ENCODE measurements at regions not wholly inside any gene's neighbourhood (a gene's known extent, or its start where the extent isn't known, plus 50 kb on each side); places are given as distances from the start of the nearest gene placed in this dataset.
A peak's percentile ranks its signal among the peaks of the same experiment; 100 is the strongest.
"Not testable (repeated sequence)": the region's sequence is repeated elsewhere in the genome, so short reads cannot be mapped to it uniquely, and the experiment has no call there.

DNA sequence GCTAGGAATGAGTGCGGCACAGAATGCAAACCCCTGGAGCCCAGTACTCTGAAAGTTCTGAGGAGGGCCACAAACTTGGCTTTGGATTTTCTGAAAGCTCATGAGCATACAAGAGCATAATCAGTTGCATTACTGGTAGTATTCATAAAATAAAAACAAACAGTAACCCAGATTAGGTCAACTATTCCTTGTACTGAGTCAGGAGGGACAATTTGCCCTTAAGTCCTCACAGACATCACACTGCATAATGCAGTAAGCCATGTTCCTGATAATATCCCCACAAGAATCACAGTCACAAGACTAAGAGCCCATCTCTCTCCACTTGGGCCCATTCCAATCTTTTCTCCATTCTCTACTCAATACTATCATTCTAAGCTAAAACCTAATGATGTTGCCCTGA, 126.9 kb upstream of the NEIL3 start:
- no peak for DNase-seq (ENCODE audit: low read depth)
- TF ChIP-seq, protein P1, sequence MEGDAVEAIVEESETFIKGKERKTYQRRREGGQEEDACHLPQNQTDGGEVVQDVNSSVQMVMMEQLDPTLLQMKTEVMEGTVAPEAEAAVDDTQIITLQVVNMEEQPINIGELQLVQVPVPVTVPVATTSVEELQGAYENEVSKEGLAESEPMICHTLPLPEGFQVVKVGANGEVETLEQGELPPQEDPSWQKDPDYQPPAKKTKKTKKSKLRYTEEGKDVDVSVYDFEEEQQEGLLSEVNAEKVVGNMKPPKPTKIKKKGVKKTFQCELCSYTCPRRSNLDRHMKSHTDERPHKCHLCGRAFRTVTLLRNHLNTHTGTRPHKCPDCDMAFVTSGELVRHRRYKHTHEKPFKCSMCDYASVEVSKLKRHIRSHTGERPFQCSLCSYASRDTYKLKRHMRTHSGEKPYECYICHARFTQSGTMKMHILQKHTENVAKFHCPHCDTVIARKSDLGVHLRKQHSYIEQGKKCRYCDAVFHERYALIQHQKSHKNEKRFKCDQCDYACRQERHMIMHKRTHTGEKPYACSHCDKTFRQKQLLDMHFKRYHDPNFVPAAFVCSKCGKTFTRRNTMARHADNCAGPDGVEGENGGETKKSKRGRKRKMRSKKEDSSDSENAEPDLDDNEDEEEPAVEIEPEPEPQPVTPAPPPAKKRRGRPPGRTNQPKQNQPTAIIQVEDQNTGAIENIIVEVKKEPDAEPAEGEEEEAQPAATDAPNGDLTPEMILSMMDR (IDR thresholded peaks at IDR 0.05; ENCODE audit: insufficient read depth, low read length) = no peak

DNA sequence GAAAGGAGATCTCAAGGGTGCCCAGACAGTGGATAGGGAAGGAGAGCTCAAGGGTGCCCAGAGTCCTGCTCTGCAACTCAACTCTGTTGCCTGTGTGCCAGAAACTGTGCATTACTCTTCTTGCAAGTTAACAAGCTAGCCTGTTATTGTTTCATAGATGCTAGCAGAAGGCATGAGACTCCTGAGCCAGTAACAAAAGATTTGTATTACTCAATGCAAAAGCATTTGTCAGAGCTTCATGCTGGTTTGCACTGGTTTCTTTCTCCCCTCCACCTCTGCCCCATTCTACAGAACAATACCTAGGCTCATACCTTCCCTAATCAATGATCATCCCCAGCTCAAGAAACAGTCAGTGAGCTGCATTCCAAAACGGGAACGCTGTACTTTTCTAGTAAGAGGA, 124.5 kb upstream of the NEIL3 start:
- H3K4me3 ChIP-seq (ENCODE audit: low read depth, low read length) = no peak overlapping the region
- TF ChIP-seq, protein P1 (IDR thresholded peaks at IDR 0.05; ENCODE audit: insufficient read depth, low read length) = no peak
- peak; percentile 58 for DNase-seq (ENCODE audit: low read depth)

More for the DNA sequence above, 126.9 kb upstream of the NEIL3 start:
- no peak overlapping the region for H3K4me3 ChIP-seq (ENCODE audit: low read depth, low read length)

DNA sequence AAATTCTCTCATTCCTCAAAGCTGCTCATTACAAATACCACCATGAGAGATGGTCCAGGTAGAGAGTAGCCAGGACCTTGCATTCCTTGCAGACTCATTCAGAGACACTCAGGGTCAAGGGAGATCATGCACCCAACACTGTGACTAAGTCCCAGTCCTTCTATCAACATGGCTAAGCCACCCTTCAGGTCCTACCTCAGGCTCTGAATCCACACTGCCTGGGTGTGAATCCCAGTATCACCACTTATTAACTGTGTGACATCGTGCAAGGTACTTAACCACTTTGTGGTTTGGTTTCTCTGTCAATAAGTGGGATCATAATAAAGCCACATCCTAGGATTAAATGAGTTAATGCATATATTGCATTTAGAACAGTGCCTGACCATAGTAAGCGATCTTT, 124.1 kb upstream of the NEIL3 start:
- TF ChIP-seq, protein P1 (IDR thresholded peaks at IDR 0.05; ENCODE audit: insufficient read depth, low read length) = no peak
- DNase-seq (ENCODE audit: low read depth) = no peak

DNA sequence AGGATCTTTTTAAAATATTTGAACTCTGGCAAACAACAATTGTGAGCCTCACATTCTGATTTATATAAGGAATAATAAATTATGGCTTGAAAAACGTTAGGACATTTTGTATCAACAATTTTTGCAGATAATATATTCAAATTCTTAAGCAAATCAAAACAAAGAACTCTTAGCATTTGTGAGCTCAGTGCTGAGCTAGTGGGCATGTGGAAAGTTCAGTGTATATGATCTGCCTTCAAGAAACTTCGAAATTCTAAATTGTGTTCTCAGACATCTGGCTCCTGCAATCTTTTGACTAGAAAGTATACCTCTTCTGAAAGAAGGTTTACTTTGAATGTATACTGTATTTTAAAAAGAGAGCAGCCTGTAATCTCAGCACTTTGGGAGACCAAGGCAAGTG, 122.3 kb upstream of the NEIL3 start:
- H3K4me3 ChIP-seq (ENCODE audit: low read depth, low read length) = no peak overlapping the region
- DNase-seq (ENCODE audit: low read depth) = peak; percentile 38
- TF ChIP-seq, protein P1 (IDR thresholded peaks at IDR 0.05; ENCODE audit: insufficient read depth, low read length) = no peak

More for the DNA sequence above, 124.1 kb upstream of the NEIL3 start:
- H3K4me3 ChIP-seq (ENCODE audit: low read depth, low read length) = no peak overlapping the region

DNA sequence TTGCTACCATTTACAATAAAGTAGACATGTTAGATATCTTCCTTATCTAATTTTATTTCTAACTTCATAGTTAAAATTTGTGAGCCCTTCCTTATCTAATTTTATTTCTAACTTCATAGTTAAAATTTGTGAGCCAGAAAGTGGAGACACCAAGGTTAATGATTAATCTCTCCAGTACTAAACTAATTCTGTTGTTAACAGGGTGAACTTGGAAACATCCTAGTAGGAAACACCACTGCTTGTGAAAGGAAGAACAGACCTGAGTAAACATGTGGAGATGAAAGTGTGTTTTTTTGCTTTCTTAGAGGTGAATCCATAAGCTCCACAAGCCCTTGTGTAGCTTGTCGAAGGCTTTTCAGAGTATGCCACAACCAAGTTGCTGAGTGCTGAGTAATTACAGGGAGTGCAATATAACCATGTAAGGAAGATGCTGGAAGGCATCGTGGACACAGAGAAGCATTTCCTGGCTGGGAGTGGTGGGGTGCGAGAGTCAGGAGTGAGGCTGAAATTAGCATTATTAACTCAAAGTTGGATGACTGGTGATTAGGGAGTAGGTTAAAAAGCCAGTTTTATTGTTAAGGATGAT, 118.6 kb upstream of the NEIL3 start:
- H3K4me3 ChIP-seq (ENCODE audit: low read depth, low read length) = no peak overlapping the region
- TF ChIP-seq, protein P1 (IDR thresholded peaks at IDR 0.05; ENCODE audit: insufficient read depth, low read length) = no peak
- no peak for DNase-seq (ENCODE audit: low read depth)

DNA sequence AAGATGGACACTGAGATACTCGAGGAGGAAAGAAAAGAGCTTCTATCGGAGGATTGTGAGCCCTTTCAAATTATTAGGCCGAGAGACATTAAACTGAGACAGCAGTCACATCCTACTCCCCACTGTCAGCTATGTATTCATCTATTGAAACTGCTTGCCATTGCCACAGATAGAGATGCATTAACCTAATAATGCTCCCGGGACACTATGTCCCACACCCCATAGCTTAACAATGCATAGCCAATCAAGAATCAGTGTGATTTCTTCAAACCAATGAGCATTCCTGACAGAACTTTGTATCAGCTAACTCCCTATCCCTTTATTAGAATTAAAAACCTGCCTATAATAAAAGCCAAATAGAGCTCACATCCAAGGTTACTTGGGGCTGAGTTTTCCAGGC, 118.1 kb upstream of the NEIL3 start:
- no peak for DNase-seq (ENCODE audit: low read depth)
- no peak overlapping the region for H3K4me3 ChIP-seq (ENCODE audit: low read depth, low read length)
- TF ChIP-seq, protein P1 (IDR thresholded peaks at IDR 0.05; ENCODE audit: insufficient read depth, low read length) = no peak

DNA sequence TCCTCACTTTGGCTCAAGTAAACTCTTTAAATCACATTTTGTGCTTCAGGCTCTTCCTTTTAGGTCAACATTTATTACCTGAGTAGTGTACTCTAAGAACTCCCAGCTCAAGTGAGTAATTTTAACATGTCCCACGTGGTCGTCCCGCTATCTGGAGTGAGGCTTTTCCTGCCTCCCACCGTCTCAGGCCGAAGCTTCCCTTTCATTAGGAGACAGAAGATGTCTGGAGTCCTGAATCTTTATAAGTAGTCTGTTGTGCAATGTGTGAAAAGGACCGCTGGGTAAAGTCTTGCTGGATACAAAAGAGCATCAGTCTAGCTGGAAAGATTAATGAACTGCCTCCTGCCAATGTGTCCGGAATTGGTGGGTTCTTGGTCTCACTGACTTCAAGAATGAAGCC, 117.7 kb upstream of the NEIL3 start:
- DNase-seq (ENCODE audit: low read depth) = no peak
- no peak overlapping the region for H3K4me3 ChIP-seq (ENCODE audit: low read depth, low read length)
- TF ChIP-seq, protein P1 (IDR thresholded peaks at IDR 0.05; ENCODE audit: insufficient read depth, low read length) = no peak

DNA sequence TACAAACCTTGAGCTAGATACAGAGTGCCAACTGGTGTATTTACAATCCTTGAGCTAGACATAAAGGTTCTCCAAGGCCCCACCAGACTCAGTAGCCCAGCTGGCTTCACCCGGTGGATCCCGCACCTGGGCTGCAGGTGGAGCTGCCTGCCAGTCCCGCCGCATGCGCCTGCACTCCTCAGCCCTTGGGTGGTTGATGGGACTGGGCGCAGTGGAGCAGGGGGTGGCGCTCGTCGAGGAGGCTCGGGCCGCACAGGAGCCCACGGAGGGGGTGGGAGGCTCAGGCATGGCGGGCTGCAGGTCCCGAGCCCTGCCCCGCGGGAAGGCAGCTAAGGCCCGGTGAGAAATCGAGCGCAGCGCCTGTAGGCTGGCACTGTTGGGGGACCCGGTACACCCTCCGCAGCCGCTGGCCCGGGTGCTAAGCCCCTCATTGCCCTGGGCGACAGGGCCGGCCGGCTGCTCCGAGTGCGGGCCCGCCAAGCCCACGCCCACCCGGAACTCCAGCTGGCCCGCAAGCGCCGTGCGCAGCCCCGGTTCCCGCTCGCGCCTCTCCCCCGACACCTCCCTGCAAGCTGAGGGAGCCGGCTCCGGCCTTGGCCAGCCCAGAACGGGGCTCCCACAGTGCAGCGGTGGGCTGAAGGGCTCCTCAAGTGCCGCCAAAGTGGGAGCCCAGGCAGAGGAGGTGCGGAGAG, 116.5 kb upstream of the NEIL3 start:
- H3K4me3 ChIP-seq (ENCODE audit: low read depth, low read length); DNase-seq (ENCODE audit: low read depth): not testable (repeated sequence)
